HCT116 (cell line): ENCODE measurements at regions not wholly inside any gene's neighbourhood (a gene's known extent, or its start where the extent isn't known, plus 50 kb on each side); places are given as distances from the start of the nearest gene placed in this dataset.

Experiments
- ATAC-seq: fragments of 200-7000 bp; cut with Tn5 transposase; 2 replicates; pipeline ENCODE4 v1.9.1; 2020; ENCODE audit warnings: mild to moderate bottlenecking, moderate library complexity
- BruUV-seq: library from RNA; stranded (reverse); fragments of 400-500 nt; replicated peaks from 2 replicates; lab custom pipeline; 2021; lab: Mats Ljungman, UMichigan
- CTCF ChIA-PET: fragments of 300-600 bp; sonication (Branson Sonifier 250); formaldehyde crosslinking; loops from one replicate; lab custom pipeline; 2021; ENCODE audit warnings: antibody characterized with exemption; lab: Charles Lee
- POLR2A ChIA-PET: fragments of 300-600, 350-600 bp; sonication (Branson Sonifier 250); formaldehyde crosslinking; loops from one replicate; lab custom pipeline; 2021; ENCODE audit warnings: antibody characterized with exemption; lab: Charles Lee
- RAD21 ChIA-PET, 2 experiments: fragments of 300-600 bp; sonication (Branson Sonifier 250); formaldehyde crosslinking; loops; one replicate each; lab custom pipeline; 2023; ENCODE audit warnings: low total read pairs in 2 of 2; ENCODE audit not compliant: uncharacterized antibody in 2 of 2, unreplicated experiment in 2 of 2, low non-redundant PET in 1 of 2; lab: Charles Lee
- DNase-seq: peaks from one replicate; pipeline ENCODE4 v3.0.0-alpha.2; 2010; ENCODE audit warnings: low read depth, low spot score
- H2AFZ ChIP-seq: fragments of 200-600 bp; shearing (Covaris generic), sonication (generic); 2 replicates; pipeline ENCODE4 v1.6.1; 2017; ENCODE audit warnings: low read depth, mixed run types, mixed read lengths, antibody characterized with exemption, low read length; ENCODE audit not compliant: poor library complexity, severe bottlenecking
- H3K27ac ChIP-seq: 2 replicates; pipeline ENCODE4 v1.5.1; 2012; ENCODE audit warnings: low read depth, low read length
- H3K27me3 ChIP-seq: fragments of 200-600 bp; sonication (generic); 2 replicates; pipeline ENCODE4 v1.6.1; 2016; ENCODE audit warnings: mixed run types, low read length, mixed read lengths; ENCODE audit not compliant: insufficient read depth
- H3K36me3 ChIP-seq, 2 experiments: fragments of 200-500 bp in 1 of 2; fragments of 200-600 bp in 1 of 2; sonication (Bioruptor generic) in 1 of 2; sonication (generic) in 1 of 2; 2 replicates each; pipeline versions ENCODE4 v1.5.1 to v1.6.1; 2014 to 2016; ENCODE audit warnings: low read length in 2 of 2, inconsistent platforms in 1 of 2, mixed read lengths in 1 of 2, mixed run types in 1 of 2; ENCODE audit not compliant: insufficient read depth in 2 of 2, control insufficient read depth in 1 of 2
- H3K4me1 ChIP-seq, 2 experiments: fragments of 200-600 bp in 1 of 2; sonication (generic) in 1 of 2; 2 replicates each; pipeline versions ENCODE4 v1.5.1 to v1.6.1; 2012 to 2017; ENCODE audit warnings: low read length in 2 of 2, inconsistent platforms in 1 of 2, mild to moderate bottlenecking in 1 of 2, mixed read lengths in 1 of 2, mixed run types in 1 of 2, moderate library complexity in 1 of 2; ENCODE audit not compliant: insufficient read depth in 2 of 2, control insufficient read depth in 1 of 2
- H3K4me2 ChIP-seq: fragments of 200-600 bp; sonication (generic); 2 replicates; pipeline ENCODE4 v1.6.1; 2017; ENCODE audit warnings: mixed run types, low read length, mixed read lengths
- H3K4me3 ChIP-seq, 2 experiments: fragments of 200-600 bp in 1 of 2; sonication (generic) in 1 of 2; replicated peaks in 1 of 2; 2 replicates each; pipeline ENCODE4 v1.5.1; 2011 to 2016; ENCODE audit warnings: low read length in 2 of 2, control low read depth in 1 of 2, low read depth in 1 of 2, mild to moderate bottlenecking in 1 of 2, mixed read lengths in 1 of 2, mixed run types in 1 of 2
- H3K79me2 ChIP-seq: fragments of 200-600 bp; sonication (generic); 2 replicates; pipeline ENCODE4 v1.6.1; 2017; ENCODE audit warnings: mild to moderate bottlenecking, mixed run types, low read length, moderate library complexity, mixed read lengths; ENCODE audit not compliant: insufficient read depth
- H3K9ac ChIP-seq: fragments of 200-600 bp; sonication (generic); 2 replicates; pipeline ENCODE4 v1.6.1; 2016; ENCODE audit warnings: low read length, mixed read lengths
- H3K9me2 ChIP-seq: fragments of 200-600 bp; sonication (generic), shearing (Covaris generic); 2 replicates; pipeline ENCODE4 v1.6.1; 2017; ENCODE audit warnings: mixed run types, mild to moderate bottlenecking, moderate library complexity; ENCODE audit not compliant: insufficient read depth
- H3K9me3 ChIP-seq, 2 experiments: fragments of 200-500 bp in 1 of 2; fragments of 200-600 bp in 1 of 2; sonication (Bioruptor generic) in 1 of 2; sonication (generic) in 1 of 2; 2 replicates each; pipeline ENCODE4 v1.6.1; 2014 to 2017; ENCODE audit warnings: low read length in 2 of 2, mixed read lengths in 2 of 2, inconsistent platforms in 1 of 2, low read depth in 1 of 2, mild to moderate bottlenecking in 1 of 2, mixed run types in 1 of 2, moderate library complexity in 1 of 2; ENCODE audit not compliant: control insufficient read depth in 1 of 2, insufficient read depth in 1 of 2
- H4K20me1 ChIP-seq: fragments of 200-600 bp; sonication (generic), shearing (Covaris generic); 2 replicates; pipeline ENCODE4 v1.6.1; 2017; ENCODE audit warnings: mixed run types, mild to moderate bottlenecking, moderate library complexity; ENCODE audit not compliant: insufficient read depth
- CBX3 ChIP-seq: IDR thresholded peaks from 2 replicates; pipeline ENCODE4 v1.6.1; 2012; ENCODE audit warnings: low read depth
- CEBPB ChIP-seq: IDR thresholded peaks from 2 replicates; pipeline ENCODE4 v1.6.1; 2012; ENCODE audit warnings: low read depth
- CTCF ChIP-seq, 3 experiments: fragments of 200-600 bp in 1 of 3; sonication (generic) in 1 of 3; IDR thresholded peaks in 2 of 3; conservative IDR thresholded peaks in 1 of 3; 2 replicates each; pipeline ENCODE4 v1.5.1; 2012 to 2017; ENCODE audit warnings: low read depth in 2 of 3, low read length in 2 of 3, antibody characterized with exemption in 1 of 3, borderline replicate concordance in 1 of 3, control low read depth in 1 of 3, mild to moderate bottlenecking in 1 of 3, mixed read lengths in 1 of 3, mixed run types in 1 of 3, moderate library complexity in 1 of 3; ENCODE audit not compliant: insufficient read depth in 1 of 3
- ELF1 ChIP-seq: IDR thresholded peaks from 2 replicates; pipeline ENCODE4 v1.6.1; 2012; ENCODE audit warnings: low read depth, borderline replicate concordance
- EZH2 ChIP-seq: fragments of 200-600 bp; sonication (generic); IDR thresholded peaks from 2 replicates; pipeline ENCODE4 v1.6.1; 2017; ENCODE audit warnings: antibody characterized with exemption, mixed run types
- FOSL1 ChIP-seq: IDR thresholded peaks from 2 replicates; pipeline ENCODE4 v1.6.1; 2012; ENCODE audit warnings: low read depth
- JUND ChIP-seq: IDR thresholded peaks from 2 replicates; pipeline ENCODE4 v1.6.1; 2012
- MAX ChIP-seq: IDR thresholded peaks from 2 replicates; pipeline ENCODE4 v1.6.1; 2012
- POLR2A ChIP-seq: IDR thresholded peaks from 2 replicates; pipeline ENCODE4 v1.7.0; 2011; ENCODE audit warnings: borderline replicate concordance; ENCODE audit not compliant: insufficient read depth, insufficient read length; ENCODE audit errors: extremely low read depth
- RAD21 ChIP-seq: IDR thresholded peaks from 2 replicates; pipeline ENCODE4 v1.6.1; 2012; ENCODE audit warnings: low read depth, mild to moderate bottlenecking
- SP1 ChIP-seq: IDR thresholded peaks from 2 replicates; pipeline ENCODE4 v1.6.1; 2012; ENCODE audit warnings: low read depth
- SRF ChIP-seq: IDR thresholded peaks from 2 replicates; pipeline ENCODE4 v1.6.1; 2012; ENCODE audit warnings: low read depth
- TCF7L2 ChIP-seq: IDR thresholded peaks from 2 replicates; pipeline ENCODE4 v1.7.0; 2011; ENCODE audit warnings: borderline replicate concordance, inconsistent platforms; ENCODE audit not compliant: insufficient read depth, insufficient read length; ENCODE audit errors: extremely low read depth
- YY1 ChIP-seq: IDR thresholded peaks from 2 replicates; pipeline ENCODE4 v1.6.1; 2011; ENCODE audit warnings: low read length, low read depth, moderate library complexity, mild to moderate bottlenecking; ENCODE audit not compliant: insufficient replicate concordance; ENCODE audit errors: extremely low read depth
- ZFX ChIP-seq: fragments of 450-650 bp; IDR thresholded peaks from 2 replicates; pipeline ENCODE4 v1.6.1; 2017
- ZNF274 ChIP-seq: fragments of 200-500 bp; sonication (Bioruptor generic); IDR thresholded peaks from 2 replicates; pipeline ENCODE4 v1.6.1; 2014; ENCODE audit warnings: mild to moderate bottlenecking, low read depth, low read length, inconsistent platforms
- intact Hi-C: fragments of 100-400 bp; cut with micrococcal nuclease; formaldehyde crosslinking; loops from 2 replicates; pipeline ENCODE4 v1.10.0; 2022
- TF ChIP-seq, protein P1 (sequence below): IDR thresholded peaks from 2 replicates; pipeline ENCODE4 v1.6.1; 2011; ENCODE audit warnings: mild to moderate bottlenecking, low read length, moderate library complexity; ENCODE audit not compliant: insufficient replicate concordance; ENCODE audit errors: extremely low read depth

GRCh38 chr5:126233256-126233655, 190.0 kb upstream of the GRAMD2B start (continued):
- TF ChIP-seq, protein P1, sequence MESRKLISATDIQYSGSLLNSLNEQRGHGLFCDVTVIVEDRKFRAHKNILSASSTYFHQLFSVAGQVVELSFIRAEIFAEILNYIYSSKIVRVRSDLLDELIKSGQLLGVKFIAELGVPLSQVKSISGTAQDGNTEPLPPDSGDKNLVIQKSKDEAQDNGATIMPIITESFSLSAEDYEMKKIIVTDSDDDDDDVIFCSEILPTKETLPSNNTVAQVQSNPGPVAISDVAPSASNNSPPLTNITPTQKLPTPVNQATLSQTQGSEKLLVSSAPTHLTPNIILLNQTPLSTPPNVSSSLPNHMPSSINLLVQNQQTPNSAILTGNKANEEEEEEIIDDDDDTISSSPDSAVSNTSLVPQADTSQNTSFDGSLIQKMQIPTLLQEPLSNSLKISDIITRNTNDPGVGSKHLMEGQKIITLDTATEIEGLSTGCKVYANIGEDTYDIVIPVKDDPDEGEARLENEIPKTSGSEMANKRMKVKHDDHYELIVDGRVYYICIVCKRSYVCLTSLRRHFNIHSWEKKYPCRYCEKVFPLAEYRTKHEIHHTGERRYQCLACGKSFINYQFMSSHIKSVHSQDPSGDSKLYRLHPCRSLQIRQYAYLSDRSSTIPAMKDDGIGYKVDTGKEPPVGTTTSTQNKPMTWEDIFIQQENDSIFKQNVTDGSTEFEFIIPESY = no peak
- TF ChIP-seq ZFX (no peak), SP1 (no peak), ZNF274 (no peak), CBX3 (no peak), EZH2 (no peak), MAX (no peak), JUND (no peak), TCF7L2 (no peak), RAD21 (no peak), SRF (no peak), YY1 (no peak), CEBPB (no peak), FOSL1 (no peak), ELF1 (no peak)

GRCh38 chr5:126234563-126235195, 188.5 kb upstream of the GRAMD2B start:
- Histone ChIP-seq H3K4me3 (no peak overlapping the region), H3K9me3 (no peaks in the 10 kb centered on the region), H3K9me2 (no peaks in the 10 kb centered on the region), H3K4me1 (no peaks in the 10 kb centered on the region), H3K36me3 (no peaks in the 10 kb centered on the region), H3K79me2 (no peaks in the 10 kb centered on the region), H3K9ac (no peak overlapping the region), H3K4me2 (peak overlapping the region; percentile 33), H3K27me3 (no peaks in the 10 kb centered on the region)
- DNase-seq = peak; percentile 37
- ChIA-PET RAD21 (no interaction called here), POLR2A (no interaction called here)
- BruUV-seq = no TSS peak
- TF ChIP-seq ELF1 = no peak
- TF ChIP-seq CTCF (IDR thresholded peaks at IDR 0.05 in 2 of 3, conservative IDR thresholded peaks at IDR 0.05 in 1 of 3; ENCODE audit: borderline replicate concordance in 1 of 3, insufficient read depth in 1 of 3, low read depth in 2 of 3, low read length in 2 of 3) = peak; percentile 42 to 96 (median 95); a peak in 5 of 6 replicates
- no peak for TF ChIP-seq POLR2A
- peak; percentile 66 for TF ChIP-seq RAD21
- peak; percentile 19; the same call in 1 of the 2 replicates for TF ChIP-seq CBX3
- TF ChIP-seq YY1 = no peak
- TF ChIP-seq, all 23 proteins: peak for 3
- peak; percentile 98 for ATAC-seq
- Histone ChIP-seq H4K20me1 (no peaks in the 10 kb centered on the region), H2AFZ (peak overlapping the region; percentile 28), H3K27ac (no peak overlapping the region)
- intact Hi-C loops = loop anchor here (10.0 kb wide), 1 partner anchor 300 kb away; no protein-coding TSS in a partner anchor
- CTCF ChIA-PET = interaction anchor here (0.6 to 1.0 kb wide), 2 partner anchors 298 to 360 kb away, joined by 3 read pairs; partner anchors contain the start of gene ALDH7A1
